Activated T-helper 17 cell treated with anti-CD3 and anti-CD28 coated beads, Interleukin-2, amount 50 U/mL, for 72 hours (primary cell): ENCODE measurements at regions not wholly inside any gene's neighbourhood (a gene's known extent, or its start where the extent isn't known, plus 50 kb on each side); places are given as distances from the start of the nearest gene placed in this dataset.

Experiments
- ATAC-seq: fragments of 150-1000 bp; cut with Tn5 transposase; replicated peaks from 2 replicates; pipeline ENCODE4 v1.10.0; 2021; ENCODE audit warnings: mild to moderate bottlenecking, moderate library complexity
- H3K27ac Mint-ChIP-seq: one replicate; pipeline ENCODE4 v1.8.0; 2022; ENCODE audit warnings: mixed read lengths
- H3K27me3 Mint-ChIP-seq: one replicate; pipeline ENCODE4 v1.8.0; 2022; ENCODE audit warnings: mixed read lengths
- H3K36me3 Mint-ChIP-seq: one replicate; pipeline ENCODE4 v1.8.0; 2022; ENCODE audit warnings: low read depth, mild to moderate bottlenecking, mixed read lengths
- H3K4me1 Mint-ChIP-seq: one replicate; pipeline ENCODE4 v1.8.0; 2022; ENCODE audit warnings: mixed read lengths
- H3K4me3 Mint-ChIP-seq: one replicate; pipeline ENCODE4 v1.8.0; 2022; ENCODE audit warnings: mild to moderate bottlenecking, mixed read lengths
- H3K9me3 Mint-ChIP-seq: one replicate; pipeline ENCODE4 v1.8.0; 2022; ENCODE audit warnings: mixed read lengths

- Mint-ChIP-seq H3K27ac (no peak overlapping the region), H3K4me1 (no peaks in the 10 kb centered on the region), H3K36me3 (no peaks in the 10 kb centered on the region), H3K9me3 (no peaks in the 10 kb centered on the region), H3K27me3 (no peaks in the 10 kb centered on the region), H3K4me3 (no peak overlapping the region)
- no peak for ATAC-seq
These were observed 202.8 kb upstream of the ZNF536 start for GRCh38 chr19:30169196-30169900.

- Mint-ChIP-seq H3K4me1 (no peaks in the 10 kb centered on the region), H3K9me3 (no peaks in the 10 kb centered on the region), H3K27me3 (no peaks in the 10 kb centered on the region), H3K36me3 (no peaks in the 10 kb centered on the region), H3K27ac (no peak overlapping the region), H3K4me3 (no peak overlapping the region)
- ATAC-seq: no peak
These were observed 202.1 kb upstream of the ZNF536 start for GRCh38 chr19:30170081-30170480.

- Mint-ChIP-seq H3K4me1 (no peaks in the 10 kb centered on the region), H3K36me3 (no peaks in the 10 kb centered on the region), H3K9me3 (no peaks in the 10 kb centered on the region), H3K4me3 (no peak overlapping the region), H3K27ac (no peak overlapping the region), H3K27me3 (no peaks in the 10 kb centered on the region)
- no peak for ATAC-seq
These were observed 201.6 kb upstream of the ZNF536 start for GRCh38 chr19:30170495-30171137.

GRCh38 chr19:30171138-30171635 is 201.0 kb upstream of the ZNF536 start:
- H3K36me3 Mint-ChIP-seq: no peaks in the 10 kb centered on the region
- H3K27me3 Mint-ChIP-seq: peaks cover 2% of the 10 kb centered on the region
- no peaks in the 10 kb centered on the region for H3K9me3 Mint-ChIP-seq
- no peak overlapping the region for H3K27ac Mint-ChIP-seq
- no peaks in the 10 kb centered on the region for H3K4me1 Mint-ChIP-seq
- no peak overlapping the region for H3K4me3 Mint-ChIP-seq
- ATAC-seq: no peak

DNA sequence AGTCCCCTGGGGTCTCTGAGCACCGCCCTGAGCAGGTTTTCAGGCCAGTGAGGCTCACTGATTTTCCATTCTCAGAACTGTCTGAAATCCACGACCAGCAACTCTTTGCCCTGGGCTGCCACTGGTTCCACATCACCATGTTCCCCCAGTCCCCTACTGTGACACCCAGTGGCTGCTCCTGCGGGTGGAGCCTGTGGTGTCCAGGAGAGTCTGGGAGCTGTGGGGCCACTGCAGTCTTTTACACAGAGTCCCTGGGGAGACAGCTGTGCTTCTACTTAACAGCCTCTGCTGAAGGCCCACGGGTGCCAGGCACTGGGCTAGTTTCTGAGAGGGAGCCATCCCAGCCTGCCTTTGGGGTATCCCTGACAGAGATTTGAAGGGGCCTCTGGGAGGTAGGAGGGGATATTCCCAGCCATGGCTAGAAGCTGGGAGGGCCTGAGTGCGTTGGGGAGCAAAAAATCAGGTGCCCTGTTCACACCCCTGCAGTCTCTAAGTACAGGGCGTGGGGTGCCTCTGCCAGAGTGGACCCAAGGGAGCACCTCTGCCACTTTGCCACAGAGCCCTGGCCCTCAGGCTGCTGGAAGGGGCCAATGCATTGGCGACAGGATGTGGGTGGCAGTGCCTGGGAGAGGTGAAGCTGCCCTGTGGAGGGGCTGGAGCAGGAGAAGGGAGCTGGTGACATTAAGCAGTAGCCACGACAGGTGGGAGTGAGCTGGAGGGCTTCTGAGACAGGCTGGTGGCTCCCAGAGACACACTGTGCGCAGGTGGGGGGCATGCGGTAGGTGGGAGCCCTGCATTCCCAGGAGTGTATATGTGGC is 200.2 kb upstream of the ZNF536 start:
- Mint-ChIP-seq H3K27ac (no peak overlapping the region), H3K4me3 (no peak overlapping the region), H3K27me3 (peaks cover 8% of the 10 kb centered on the region), H3K36me3 (no peaks in the 10 kb centered on the region), H3K9me3 (no peaks in the 10 kb centered on the region), H3K4me1 (no peaks in the 10 kb centered on the region)
- no peak for ATAC-seq

DNA sequence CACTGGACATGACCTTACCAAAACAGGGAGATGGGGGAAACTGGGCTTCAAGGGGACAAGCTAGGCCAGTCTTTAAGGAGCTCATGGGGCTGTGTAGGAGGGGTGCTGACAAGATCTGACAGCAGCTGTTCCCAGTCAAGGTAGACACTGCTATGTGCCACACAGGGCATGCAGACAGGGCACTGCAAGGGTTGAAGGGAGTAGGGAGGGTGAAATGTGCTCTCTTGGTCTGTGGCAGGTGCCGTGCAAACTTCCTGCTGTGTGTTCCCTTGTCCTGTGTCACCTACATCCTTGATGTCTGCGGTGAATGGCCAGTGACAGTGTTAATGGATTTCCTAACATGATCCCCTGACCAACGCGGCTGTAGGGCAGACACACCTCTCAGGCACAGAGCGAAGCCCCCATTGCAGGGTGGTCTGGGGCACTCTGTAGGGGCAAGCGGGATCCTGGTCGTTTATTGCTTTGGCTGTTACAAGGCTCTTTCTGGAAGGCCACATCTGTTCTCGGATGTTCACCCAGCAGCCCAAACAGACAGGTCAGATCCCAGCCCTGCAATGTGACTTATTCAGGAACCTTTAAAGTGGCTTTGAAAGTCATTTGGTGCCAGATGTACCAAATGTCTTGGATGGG is 199.5 kb upstream of the ZNF536 start:
- Mint-ChIP-seq H3K27me3 (peaks cover 10% of the 10 kb centered on the region), H3K9me3 (no peaks in the 10 kb centered on the region), H3K36me3 (no peaks in the 10 kb centered on the region), H3K27ac (no peak overlapping the region), H3K4me1 (no peaks in the 10 kb centered on the region), H3K4me3 (no peak overlapping the region)
- no peak for ATAC-seq

DNA sequence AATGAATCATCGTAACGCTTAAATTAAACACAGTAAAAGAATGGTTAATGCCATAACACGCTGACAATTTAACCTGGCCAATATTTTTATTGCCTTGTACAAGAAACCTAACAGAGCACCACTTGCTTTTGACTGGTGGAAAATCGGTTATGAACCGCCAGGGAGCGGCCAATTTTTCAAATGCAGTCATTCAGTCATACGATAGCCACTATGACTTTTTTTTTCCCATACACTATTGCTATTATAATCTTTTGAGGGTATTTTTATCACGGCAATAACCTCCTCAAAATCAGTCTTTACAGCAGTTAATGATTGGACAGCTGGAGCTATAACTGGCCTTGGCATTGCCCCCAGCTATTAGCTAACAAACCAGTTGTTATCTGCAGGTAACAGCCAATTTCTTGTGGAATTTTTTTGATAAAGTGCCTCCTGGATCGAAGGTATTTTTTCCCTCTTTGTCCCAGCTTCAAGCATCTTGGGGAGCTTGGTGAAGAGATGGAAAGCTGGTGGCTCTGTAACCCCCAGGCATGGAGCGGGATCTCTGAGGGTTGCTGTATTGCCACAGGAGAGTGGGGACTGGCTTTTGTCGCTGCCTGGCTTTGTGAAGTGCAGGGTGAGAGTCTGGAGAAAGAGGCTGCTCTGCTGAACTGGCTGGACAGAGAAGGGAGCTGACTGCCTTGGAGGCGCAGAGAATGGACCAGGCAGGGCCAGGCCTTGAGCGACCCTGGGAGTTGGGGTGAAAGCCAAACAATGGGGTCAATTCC is 198.4 kb upstream of the ZNF536 start:
- H3K36me3 Mint-ChIP-seq: no peaks in the 10 kb centered on the region
- no peak for ATAC-seq
- peaks cover 13% of the 10 kb centered on the region for H3K27me3 Mint-ChIP-seq
- H3K9me3 Mint-ChIP-seq: no peaks in the 10 kb centered on the region
- no peak overlapping the region for H3K4me3 Mint-ChIP-seq
- H3K4me1 Mint-ChIP-seq: no peaks in the 10 kb centered on the region
- no peak overlapping the region for H3K27ac Mint-ChIP-seq

- Mint-ChIP-seq H3K4me3 (no peak overlapping the region), H3K36me3 (no peaks in the 10 kb centered on the region), H3K27ac (no peak overlapping the region), H3K9me3 (no peaks in the 10 kb centered on the region), H3K27me3 (peaks cover 13% of the 10 kb centered on the region), H3K4me1 (no peaks in the 10 kb centered on the region)
- ATAC-seq: no peak
These were observed 197.9 kb upstream of the ZNF536 start for GRCh38 chr19:30174357-30174645.

GRCh38 chr19:30174791-30175190 is 197.4 kb upstream of the ZNF536 start:
- no peaks in the 10 kb centered on the region for H3K36me3 Mint-ChIP-seq
- H3K27me3 Mint-ChIP-seq: peaks cover 13% of the 10 kb centered on the region
- peaks cover 4% of the 10 kb centered on the region for H3K9me3 Mint-ChIP-seq
- no peaks in the 10 kb centered on the region for H3K4me1 Mint-ChIP-seq
- no peak overlapping the region for H3K27ac Mint-ChIP-seq
- H3K4me3 Mint-ChIP-seq: no peak overlapping the region
- ATAC-seq: no peak

GRCh38 chr19:30175987-30176386 is 196.2 kb upstream of the ZNF536 start:
- H3K27me3 Mint-ChIP-seq: peaks cover 13% of the 10 kb centered on the region
- H3K9me3 Mint-ChIP-seq: peaks cover 4% of the 10 kb centered on the region
- no peak for ATAC-seq

DNA sequence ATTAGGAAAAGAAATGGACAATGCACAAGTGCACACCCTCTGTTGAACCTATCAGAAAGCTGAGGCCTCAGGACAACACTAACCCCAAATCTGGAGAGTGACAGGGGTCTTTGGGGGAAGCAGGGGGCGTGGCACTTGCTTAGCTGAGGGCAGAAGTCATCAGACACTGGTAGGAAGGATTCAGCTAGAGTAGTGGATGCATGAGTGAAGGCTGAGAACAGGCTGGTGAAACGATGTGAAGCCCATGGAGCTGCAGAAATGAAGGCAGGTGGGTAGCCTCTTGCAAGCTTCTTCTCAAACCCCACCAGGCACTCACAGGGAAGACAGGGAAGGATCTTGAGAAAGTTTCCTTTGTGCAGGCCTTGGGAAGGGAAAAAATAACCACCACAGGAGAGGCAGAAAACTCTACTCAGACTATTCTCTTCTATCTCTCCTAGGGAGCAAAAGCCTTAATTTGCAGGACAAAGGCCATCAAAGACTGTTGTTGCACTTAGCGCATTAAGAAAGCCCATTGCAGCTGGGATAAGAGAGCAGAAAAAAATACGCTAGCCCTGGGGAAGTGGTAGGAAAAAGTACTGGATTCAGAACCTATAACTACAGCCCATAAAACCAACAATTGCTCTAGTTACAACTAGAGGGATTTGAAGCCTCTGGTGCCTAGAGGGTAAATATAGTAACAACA is 193.3 kb upstream of the ZNF536 start:
- Mint-ChIP-seq H3K4me3 (no peak overlapping the region), H3K27me3 (peaks cover 13% of the 10 kb centered on the region), H3K4me1 (no peaks in the 10 kb centered on the region), H3K9me3 (peaks cover 5% of the 10 kb centered on the region), H3K27ac (no peak overlapping the region), H3K36me3 (no peaks in the 10 kb centered on the region)
- no peak for ATAC-seq

More at GRCh38 chr19:30175987-30176386, 196.2 kb upstream of the ZNF536 start:
- Mint-ChIP-seq H3K36me3 (no peaks in the 10 kb centered on the region), H3K27ac (no peak overlapping the region), H3K4me1 (no peaks in the 10 kb centered on the region), H3K4me3 (no peak overlapping the region)

DNA sequence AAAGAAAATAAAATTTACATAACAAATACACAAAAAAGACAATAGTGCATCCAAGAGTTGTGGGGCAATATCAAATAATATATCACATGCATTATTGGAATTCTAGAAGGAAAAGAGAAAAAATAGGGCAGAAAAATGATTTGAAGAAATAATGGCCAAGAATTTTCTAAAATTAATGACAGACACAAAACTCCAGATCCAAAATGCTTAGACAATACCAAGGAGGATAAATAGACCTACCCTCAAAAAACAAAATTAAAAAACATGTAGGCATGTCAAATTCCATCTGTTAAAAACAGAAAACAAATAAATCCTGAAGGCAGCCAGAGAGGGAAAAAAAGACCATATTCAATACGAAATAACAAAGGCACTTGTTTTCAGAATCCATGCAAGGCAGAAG is 191.5 kb upstream of the ZNF536 start:
- H3K27ac Mint-ChIP-seq: no peak overlapping the region
- no peaks in the 10 kb centered on the region for H3K36me3 Mint-ChIP-seq
- H3K27me3 Mint-ChIP-seq: peaks cover 13% of the 10 kb centered on the region
- H3K4me3 Mint-ChIP-seq: no peak overlapping the region
- no peak for ATAC-seq
- H3K4me1 Mint-ChIP-seq: no peaks in the 10 kb centered on the region
- peaks cover 10% of the 10 kb centered on the region for H3K9me3 Mint-ChIP-seq

- Mint-ChIP-seq H3K4me3 (no peak overlapping the region), H3K36me3 (no peaks in the 10 kb centered on the region), H3K27me3 (no peaks in the 10 kb centered on the region), H3K4me1 (no peaks in the 10 kb centered on the region), H3K27ac (no peak overlapping the region), H3K9me3 (peaks cover 14% of the 10 kb centered on the region)
- ATAC-seq: no peak
These were observed 188.2 kb upstream of the ZNF536 start for GRCh38 chr19:30183807-30184490.
